HG03175 (cell line): ENCODE measurements at regions not wholly inside any gene's neighbourhood (a gene's known extent, or its start where the extent isn't known, plus 50 kb on each side); places are given as distances from the start of the nearest gene placed in this dataset.
"Not testable (repeated sequence)": the region's sequence is repeated elsewhere in the genome, so short reads cannot be mapped to it uniquely, and the experiment has no call there.

Experiments used
- ATAC-seq: cut with Tn5 transposase; IDR thresholded peaks from one replicate; pipeline ENCODE4 v1.9.1; 2021; ENCODE audit warnings: mild to moderate bottlenecking, moderate library complexity; ENCODE audit not compliant: unreplicated experiment

- ATAC-seq: not testable (repeated sequence)
These were observed 51.6 kb upstream of the MAP4K4 start for GRCh38 chr2:101645886-101646285.

DNA sequence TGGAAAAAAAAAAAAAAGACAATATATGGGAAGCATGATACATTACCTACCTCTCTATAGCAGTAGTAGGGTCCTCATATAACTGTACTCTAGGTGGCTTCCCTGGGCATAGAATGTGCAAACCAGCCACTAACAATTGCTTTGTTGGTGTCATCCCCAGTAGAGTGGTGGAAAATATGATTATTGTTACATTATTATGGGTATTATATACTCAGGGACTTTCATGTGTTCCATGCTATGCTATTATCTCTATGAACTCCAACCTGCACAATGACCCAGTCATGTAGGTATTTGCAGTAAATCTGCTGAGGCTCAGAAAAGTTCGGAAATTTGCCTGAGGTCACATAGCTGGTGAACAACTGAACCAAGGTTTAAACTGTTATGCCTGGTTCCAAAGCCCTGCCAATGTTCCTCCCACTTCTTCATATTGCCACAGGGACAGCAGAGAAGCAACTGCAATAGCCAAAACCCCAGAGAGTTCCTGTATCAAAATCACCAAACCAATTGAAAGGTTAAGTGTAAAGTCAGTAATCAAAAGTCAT is 52.6 kb upstream of the MAP4K4 start:
- ATAC-seq: no peak

DNA sequence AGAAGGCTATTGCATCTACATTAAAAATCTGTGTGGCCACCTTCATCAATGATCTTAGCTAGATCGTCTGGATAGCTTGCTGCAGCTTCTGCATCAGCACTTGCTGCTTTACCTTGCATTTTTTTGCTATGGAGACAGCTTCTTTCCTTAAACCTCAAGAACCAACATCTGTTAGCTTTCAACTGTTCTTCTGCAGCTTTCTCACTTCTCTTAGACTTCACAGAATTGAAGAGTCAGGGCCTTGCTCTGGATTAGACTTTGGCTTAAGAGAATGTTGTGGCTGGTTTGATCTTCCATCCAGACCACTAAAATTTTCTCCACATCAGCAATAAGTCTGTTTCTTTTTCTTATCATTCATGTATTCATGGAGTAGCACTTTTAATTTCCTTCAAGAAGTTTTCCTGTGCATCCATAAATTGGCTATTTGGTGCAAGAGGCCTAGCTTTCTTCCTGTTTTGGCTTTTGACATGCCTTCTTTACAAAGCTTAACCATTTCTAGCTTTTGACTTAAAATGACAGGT is 54.4 kb upstream of the MAP4K4 start:
- no peak for ATAC-seq

DNA sequence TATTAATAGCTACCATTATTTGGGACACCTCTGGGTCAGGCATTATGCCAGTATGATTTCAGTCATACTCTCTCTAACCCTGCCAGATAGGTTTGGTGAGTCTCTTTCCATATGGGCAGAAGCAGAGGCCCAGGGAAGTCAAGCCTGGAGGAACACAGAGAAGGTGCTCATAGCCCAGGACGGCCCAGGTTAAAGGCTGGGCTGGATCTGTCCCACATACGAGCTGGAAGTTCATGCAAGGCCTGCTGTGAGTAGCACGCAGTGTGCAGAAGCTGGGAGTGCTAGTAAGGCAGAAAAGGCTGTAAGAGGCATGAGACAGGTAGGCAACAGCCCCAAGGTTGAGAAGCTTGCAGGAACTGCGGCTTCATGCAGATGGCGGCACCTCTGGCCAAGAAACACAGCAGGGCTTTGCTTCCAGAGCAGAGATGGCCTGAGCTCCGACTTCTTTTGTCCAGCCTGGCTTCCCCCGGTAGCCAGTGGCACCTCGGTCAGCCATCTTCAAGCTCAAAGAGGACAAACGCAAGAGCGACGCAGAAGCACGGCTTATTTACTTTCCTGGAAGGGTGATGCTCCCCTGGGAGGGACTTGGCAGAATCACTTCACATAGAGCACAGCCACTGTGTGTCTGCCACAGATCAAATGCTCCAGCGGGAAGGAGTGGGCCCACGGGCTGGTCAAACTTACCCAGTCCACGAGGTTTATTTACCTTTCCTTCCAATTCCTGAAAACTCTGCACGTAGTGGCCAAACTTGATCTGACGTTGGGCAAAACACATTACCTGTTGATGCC is 58.5 kb upstream of the MAP4K4 start:
- no peak for ATAC-seq

GRCh38 chr2:101638181-101638711 is 59.3 kb upstream of the MAP4K4 start:
- ATAC-seq: no peak

GRCh38 chr2:101630224-101630949 is 67.1 kb upstream of the MAP4K4 start:
- no peak for ATAC-seq

DNA sequence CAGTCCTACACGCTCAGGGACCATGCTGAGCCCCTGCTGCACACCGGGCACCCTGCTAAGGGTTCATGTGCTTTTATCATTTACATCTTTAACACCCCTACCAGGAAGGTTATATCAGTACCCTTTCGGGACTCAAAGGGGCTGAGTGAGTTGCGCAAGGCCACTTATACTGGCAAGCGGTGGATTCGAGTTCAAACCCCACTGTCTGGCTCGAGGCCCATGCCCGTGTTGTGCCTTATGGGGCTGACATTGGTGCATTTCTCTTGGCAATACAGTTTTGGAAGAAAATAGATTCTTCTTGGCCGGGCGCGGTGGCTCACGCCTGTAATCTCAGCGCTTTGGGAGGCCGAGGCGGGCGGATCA is 69.5 kb upstream of the MAP4K4 start:
- no peak for ATAC-seq

- ATAC-seq: no peak
These were observed 70.0 kb upstream of the MAP4K4 start for GRCh38 chr2:101627285-101628029.

- not testable (repeated sequence) for ATAC-seq
These were observed 71.7 kb upstream of the MAP4K4 start for GRCh38 chr2:101625814-101626213.

DNA sequence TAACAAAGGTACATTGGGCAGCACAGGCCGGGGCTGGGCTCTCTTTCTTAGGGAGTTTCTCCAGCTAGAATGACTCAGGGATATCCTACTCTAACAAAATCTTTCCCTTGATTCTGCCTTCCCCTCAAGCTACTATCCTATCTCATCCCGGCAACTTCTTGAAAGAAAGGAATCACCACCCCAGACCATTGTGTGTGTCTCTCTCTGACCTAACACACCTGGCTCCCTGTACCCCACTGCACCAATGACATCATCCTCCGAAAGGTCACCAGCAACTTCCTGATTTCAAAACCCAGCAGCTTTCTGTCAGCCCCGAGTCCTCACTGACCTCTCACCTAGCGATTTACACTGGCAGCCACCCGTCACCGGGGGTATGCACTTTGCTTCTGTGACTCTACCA is 72.1 kb upstream of the MAP4K4 start:
- ATAC-seq: no peak

- no peak for ATAC-seq
These were observed 72.7 kb upstream of the MAP4K4 start for GRCh38 chr2:101624706-101625332.

DNA sequence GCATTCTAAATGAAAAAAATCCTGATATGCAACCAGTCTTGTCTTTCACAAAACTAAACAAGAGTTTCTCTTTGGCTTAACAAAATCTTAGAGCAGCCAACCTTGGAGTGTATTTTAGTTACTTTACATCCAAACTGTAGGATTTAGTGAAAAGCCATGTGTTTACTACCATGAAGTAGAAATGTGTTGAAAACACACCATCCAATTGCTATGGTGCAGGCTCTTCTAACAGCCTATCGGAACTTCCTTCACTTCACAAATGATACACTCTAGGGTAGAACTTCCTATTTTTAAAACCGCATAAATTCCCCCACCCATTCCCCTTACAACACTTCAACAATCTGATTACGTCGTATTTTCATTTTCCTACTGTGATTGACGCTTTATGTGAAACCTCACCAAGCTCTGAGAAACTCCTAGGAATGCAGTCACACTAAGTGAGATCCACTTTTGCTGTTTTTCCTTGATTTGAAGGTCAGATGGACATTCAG is 74.4 kb upstream of the MAP4K4 start:
- ATAC-seq: peak; percentile 70

GRCh38 chr2:101622210-101623030 is 75.1 kb upstream of the MAP4K4 start:
- ATAC-seq: peak; percentile 72

DNA sequence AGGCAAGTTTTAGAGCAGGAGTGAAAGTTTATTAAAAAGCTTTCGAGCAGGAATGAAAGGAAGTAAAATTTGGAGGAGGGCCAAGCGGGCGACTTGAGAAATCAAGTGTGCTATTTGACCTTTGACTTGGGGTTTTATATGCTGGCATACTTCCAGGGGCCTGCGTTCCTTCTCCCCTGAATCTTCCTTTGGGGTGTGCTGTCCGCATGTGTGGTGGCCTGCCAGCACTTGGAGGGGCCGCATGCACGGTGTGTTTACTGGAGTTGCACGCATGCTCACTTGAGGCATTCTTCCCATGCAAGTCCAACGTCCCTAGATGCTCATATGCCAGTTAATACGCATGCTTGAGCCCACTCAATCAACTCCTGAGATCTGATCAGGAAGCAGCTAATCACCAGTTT is 78.3 kb upstream of the MAP4K4 start:
- no peak for ATAC-seq

DNA sequence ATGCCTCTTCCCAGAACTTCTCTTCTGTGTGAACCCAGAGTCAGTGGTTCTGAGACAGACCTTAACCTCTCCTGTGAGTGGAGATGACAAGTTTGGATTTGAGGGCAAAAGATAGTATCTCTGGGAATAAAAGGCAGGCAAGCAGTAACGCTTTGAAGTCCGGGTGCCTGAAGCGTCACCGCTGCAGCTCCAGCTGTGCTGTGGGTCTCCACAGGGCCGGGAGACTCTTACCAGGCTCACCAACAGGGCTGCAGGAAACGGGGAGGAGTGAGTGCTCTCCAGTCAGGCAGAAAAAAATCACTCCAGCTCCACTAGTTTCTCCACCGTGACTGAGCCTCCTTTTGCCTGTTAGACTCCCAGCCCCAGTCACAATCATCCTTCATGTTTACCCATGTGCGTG is 79.7 kb upstream of the MAP4K4 start:
- ATAC-seq: no peak

DNA sequence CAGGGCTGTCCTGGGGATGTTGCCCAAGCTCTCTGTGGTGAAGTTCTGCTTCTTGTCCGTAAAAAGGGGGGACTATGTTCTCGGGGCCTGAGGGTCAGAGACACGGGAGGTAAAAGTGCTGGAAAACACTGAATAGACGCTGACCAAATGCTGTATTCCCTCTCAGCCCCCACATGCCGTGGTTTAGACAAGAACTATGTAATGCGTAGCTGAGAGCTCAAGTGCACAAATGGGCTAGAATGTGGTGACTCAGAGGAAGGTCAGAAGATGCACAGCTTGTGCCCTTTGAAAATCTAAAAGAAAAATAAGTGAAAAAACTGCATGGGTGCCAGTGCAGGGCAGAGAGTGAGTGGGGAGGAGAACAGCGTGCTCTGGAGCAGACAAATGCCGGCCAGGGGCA is 80.3 kb upstream of the MAP4K4 start:
- ATAC-seq: no peak

- ATAC-seq: no peak
These were observed 83.3 kb upstream of the MAP4K4 start for GRCh38 chr2:101614127-101614759.

DNA sequence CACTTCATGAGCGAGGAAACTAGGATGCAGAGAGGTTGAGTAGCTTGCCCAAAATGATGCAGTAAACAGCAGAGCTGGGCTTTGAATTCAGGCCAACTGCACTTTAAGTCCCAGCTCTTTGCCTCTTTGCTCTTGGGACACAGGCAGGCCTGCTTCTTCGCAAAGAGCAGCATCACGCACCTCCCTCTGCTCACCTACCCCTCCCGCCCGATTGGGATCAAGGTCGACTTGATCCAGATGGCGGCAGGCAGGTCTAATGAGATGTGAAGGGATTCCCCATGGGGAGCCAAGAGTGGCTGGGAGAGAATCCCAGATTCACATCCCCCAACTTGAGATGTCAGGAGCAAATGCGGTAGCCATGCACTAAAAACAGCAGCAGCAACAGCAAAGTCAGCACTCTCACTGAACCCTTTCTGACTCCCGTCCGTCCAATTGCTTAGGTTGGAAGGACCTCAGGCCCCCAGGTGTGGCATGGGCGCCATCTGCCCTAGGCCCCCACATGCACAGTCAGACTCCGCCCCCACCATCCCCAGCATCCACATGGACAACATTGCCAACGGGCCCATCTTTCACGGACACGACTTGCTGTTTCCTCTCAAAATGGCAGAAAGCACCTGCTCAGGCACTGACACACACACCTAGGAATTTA is 84.3 kb upstream of the MAP4K4 start:
- no peak for ATAC-seq

DNA sequence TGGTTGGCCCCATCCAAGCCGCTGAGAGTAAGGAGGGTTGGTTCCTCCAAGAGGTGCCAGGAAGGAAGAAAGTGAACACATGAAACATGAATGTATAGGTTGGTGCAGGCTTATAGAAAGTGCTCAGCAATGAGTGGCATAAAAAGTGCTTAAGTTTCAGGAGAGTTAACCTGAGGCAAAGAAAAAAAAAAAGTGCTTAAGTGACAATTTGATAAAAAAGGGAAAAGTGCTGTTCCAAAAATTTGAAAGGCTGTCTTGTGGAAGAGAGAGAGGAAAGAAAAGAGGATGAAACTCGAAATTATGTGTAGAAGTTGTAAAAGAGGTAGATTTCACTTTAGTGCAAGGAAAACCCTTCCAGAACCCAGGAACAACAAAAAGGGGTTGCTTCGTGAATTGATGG is 85.5 kb upstream of the MAP4K4 start:
- no peak for ATAC-seq
